Forelimb muscle (tissue), 1 donor: ENCODE measurements at regions not wholly inside any gene's neighbourhood (a gene's known extent, or its start where the extent isn't known, plus 50 kb on each side); places are given as distances from the start of the nearest gene placed in this dataset.
"Not testable (repeated sequence)": the region's sequence is repeated elsewhere in the genome, so short reads cannot be mapped to it uniquely, and the experiment has no call there.

Experiments used
- DNase-seq: peaks from one replicate; pipeline ENCODE4 v3.0.0-alpha.2; 2013; ENCODE audit warnings: low read depth

- DNase-seq = no peak
Measured at GRCh38 chr5:123960526-123960925, 448.5 kb downstream of the CSNK1G3 start.

DNA sequence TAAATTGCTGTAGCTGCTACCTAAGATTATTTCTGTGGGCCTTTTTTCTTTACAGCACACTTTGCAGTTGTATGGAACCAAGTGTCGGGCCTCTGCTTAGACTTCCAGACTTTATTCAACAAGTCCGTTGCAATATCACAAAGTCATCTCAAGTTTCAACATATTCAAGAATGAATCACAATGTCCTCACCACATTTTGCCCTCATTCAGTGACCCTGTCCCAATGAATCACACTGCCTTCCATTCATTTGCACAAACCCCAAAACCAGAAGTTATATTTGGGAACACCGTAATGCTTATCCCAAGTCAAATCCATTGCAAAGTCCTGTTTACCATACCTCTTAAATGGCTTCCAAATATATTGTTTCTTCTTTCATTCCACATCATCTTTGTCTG, 439.6 kb downstream of the CSNK1G3 start:
- DNase-seq = no peak

DNA sequence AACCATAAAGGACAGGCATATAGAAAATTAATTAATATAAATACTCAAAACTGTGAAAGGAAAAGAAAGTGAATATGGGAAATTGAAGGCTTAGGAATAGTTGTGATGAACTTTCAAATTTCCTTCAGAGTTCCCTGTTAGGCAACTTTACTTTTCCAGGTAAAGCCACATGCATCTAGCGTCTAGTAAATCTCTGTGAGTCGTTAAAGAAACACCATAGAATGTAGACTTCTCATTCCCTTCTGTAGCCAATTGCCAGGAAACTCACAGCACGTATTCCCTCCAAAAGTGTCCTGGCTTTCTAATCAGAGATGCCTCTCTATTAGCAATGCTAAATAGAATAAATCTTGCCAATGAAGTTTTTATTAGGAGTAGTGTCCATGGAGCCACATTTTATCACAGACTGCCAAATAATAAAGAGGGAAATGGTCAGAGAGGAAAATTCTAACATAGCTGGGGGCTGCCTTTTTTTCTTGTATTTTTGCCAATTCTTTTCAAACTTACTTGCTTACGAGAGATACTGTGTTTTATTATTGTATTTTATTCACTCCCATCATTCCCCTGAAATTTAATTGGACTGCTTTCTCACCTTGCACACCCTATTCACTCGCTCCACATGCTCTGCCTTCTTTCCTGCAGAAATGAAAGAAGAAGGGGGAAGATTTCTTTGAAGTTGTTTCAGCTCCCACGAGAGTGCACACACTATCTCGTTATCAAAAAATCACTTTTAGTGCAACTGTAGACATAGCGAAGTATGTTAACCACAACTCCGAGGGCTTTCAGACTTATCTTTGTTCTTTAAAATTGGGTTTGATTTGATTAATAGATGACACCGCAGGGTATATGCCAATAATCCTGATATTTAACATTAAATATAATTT, 439.0 kb downstream of the CSNK1G3 start:
- DNase-seq = no peak

GRCh38 chr5:123949807-123950340, 437.9 kb downstream of the CSNK1G3 start:
- no peak for DNase-seq

- no peak for DNase-seq
Measured at GRCh38 chr5:123949043-123949804, 437.2 kb downstream of the CSNK1G3 start.

- DNase-seq = no peak
Measured at GRCh38 chr5:123947797-123948196, 435.8 kb downstream of the CSNK1G3 start.

GRCh38 chr5:123945548-123945947, 433.6 kb downstream of the CSNK1G3 start:
- no peak for DNase-seq

DNA sequence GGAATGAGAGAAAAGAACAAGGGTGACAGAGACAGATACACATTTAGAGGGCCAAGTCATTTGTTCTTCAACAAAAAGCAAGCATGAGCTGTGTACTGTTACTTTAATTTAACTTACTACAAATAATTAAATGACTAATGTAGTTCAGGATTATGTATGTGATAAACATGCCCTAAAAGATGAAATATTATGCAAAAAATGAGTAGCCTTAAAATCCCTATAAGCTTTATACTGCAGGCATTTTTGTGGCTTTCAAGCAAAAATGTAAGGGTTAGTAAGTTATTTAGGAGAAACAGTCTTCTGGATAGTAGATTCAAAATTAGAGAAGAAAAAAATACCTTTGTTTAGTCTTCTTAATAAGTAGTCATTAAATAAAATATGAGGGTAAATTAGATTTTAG, 431.2 kb downstream of the CSNK1G3 start:
- no peak for DNase-seq

- no peak for DNase-seq
Measured at GRCh38 chr5:123940416-123940815, 428.4 kb downstream of the CSNK1G3 start.

GRCh38 chr5:123937230-123937629, 425.3 kb downstream of the CSNK1G3 start:
- DNase-seq = no peak

DNA sequence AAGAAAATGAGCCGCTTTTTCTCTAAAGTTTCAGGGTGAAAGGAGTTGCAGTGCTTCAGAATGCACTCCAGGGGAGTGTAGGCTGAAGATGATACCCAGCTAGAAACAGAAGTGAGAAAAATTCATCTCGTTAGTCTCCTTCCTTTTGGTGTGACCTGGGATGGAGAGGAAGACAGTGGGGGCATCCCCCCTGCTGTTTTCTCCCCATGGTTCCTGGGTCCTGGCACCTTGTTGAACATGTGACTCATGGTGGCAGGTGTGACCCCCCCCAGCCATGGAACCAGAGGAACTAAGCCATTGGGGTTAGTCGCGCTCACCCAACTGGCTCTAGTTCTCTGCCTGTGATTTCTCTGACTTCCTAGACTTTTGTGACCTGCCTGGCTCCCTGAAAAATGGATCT, 424.6 kb downstream of the CSNK1G3 start:
- no peak for DNase-seq

DNA sequence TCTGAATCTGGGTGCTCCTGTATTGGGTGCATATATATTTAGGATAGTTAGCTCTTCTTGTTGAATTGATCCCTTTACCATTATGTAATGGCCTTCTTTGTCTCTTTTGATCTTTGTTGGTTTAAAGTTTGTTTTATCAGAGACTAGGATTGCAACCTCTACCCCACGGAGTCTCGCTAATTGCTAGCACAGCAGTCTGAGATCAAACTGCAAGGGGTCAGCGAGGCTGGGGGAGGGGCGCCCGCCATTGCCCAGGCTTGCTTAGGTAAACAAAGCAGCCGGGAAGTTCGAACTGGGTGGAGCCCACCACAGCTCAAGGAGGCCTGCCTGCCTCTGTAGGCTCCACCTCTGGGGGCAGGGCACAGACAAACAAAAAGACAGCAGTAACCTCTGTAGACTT, 421.8 kb downstream of the CSNK1G3 start:
- DNase-seq = not testable (repeated sequence)

GRCh38 chr5:123929055-123929474, 417.1 kb downstream of the CSNK1G3 start:
- no peak for DNase-seq

DNA sequence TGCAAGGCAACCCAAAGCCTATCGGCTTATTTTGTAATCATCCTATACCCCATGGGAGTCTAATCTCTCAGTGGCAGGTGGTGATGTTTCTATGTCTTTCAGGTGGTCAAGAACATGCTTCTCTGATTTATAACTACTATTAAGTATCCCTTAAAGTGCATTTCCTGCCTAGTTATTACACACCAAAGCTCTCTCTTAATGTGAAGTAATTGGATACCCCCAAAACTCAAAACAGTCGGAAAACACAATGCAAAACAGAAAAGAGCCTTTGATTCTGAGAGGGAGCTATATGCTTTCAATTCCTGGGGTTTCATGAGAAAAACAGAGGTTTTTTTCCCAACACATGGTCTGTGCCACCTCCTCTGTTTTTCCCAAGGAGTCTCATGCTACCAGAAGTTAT, 416.4 kb downstream of the CSNK1G3 start:
- DNase-seq = no peak

GRCh38 chr5:123921193-123921592, 409.2 kb downstream of the CSNK1G3 start:
- DNase-seq = no peak

DNA sequence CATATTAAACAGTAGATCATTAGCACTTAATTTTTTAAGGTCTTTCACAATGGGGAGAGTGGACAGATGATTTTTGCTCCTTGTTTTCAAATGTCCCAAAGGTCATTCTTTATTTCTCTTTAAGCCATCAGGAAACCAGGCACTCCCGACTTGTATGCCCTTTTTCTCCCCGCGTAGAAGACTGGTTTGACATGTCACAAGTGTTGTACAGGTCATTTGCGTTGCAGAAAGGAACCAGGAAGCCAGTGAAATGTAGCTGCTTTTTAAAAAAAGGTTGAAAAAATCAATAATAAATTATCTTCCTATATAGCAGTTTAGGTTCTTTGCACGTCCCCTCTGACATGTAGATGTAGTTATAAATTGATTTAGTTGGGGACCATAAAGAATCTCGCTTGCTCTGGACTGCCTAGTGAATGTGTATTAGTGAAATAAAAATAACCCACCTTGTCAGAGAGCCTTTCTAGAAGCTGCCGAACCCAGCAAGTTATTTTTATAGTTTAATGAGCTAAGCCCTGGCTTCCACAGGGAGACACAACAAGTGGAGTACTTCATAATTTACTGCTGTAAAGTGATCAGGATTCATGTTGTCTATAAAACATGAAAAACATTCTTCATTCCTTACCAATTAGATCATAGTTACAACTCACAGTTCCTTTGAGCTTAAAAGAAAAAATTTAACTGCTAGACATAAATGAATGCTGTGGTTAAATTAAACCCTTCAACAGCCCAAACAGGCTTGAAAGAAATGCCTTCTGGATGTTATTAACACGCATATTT, 404.6 kb downstream of the CSNK1G3 start:
- DNase-seq = peak; percentile 16

DNA sequence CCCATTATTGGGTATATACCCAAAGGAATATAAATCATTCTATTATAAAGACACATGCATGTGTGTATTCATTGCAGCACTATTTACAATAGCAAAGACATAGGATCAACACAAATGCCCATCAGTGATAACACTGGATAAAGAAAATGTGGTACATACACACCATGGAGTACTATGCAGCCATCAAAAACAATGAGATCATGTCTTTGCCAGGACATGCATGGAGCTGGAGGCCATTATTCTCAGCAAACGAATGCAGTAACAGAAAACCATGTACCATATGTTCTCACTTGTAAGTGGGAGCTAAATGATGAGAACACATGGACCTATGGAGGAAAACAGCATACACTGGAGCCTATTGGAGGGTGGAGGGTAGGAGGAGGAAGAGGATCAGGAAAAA, 402.4 kb downstream of the CSNK1G3 start:
- DNase-seq = no peak

- DNase-seq = no peak
Measured at GRCh38 chr5:123907349-123907748, 395.4 kb downstream of the CSNK1G3 start.

GRCh38 chr5:123906698-123907295, 394.8 kb downstream of the CSNK1G3 start:
- no peak for DNase-seq

GRCh38 chr5:123885081-123885480, 373.1 kb downstream of the CSNK1G3 start:
- no peak for DNase-seq

GRCh38 chr5:123882965-123883345, 371.0 kb downstream of the CSNK1G3 start:
- DNase-seq = no peak
